HCT116 (cell line): ENCODE measurements at regions not wholly inside any gene's neighbourhood (a gene's known extent, or its start where the extent isn't known, plus 50 kb on each side); places are given as distances from the start of the nearest gene placed in this dataset.

Experiments
- ATAC-seq: fragments of 200-7000 bp; cut with Tn5 transposase; 2 replicates; pipeline ENCODE4 v1.9.1; 2020; ENCODE audit warnings: mild to moderate bottlenecking, moderate library complexity
- BruUV-seq: library from RNA; stranded (reverse); fragments of 400-500 nt; replicated peaks from 2 replicates; lab custom pipeline; 2021; lab: Mats Ljungman, UMichigan
- CTCF ChIA-PET: fragments of 300-600 bp; sonication (Branson Sonifier 250); formaldehyde crosslinking; loops from one replicate; lab custom pipeline; 2021; ENCODE audit warnings: antibody characterized with exemption; lab: Charles Lee
- POLR2A ChIA-PET: fragments of 300-600, 350-600 bp; sonication (Branson Sonifier 250); formaldehyde crosslinking; loops from one replicate; lab custom pipeline; 2021; ENCODE audit warnings: antibody characterized with exemption; lab: Charles Lee
- RAD21 ChIA-PET, 2 experiments: fragments of 300-600 bp; sonication (Branson Sonifier 250); formaldehyde crosslinking; loops; one replicate each; lab custom pipeline; 2023; ENCODE audit warnings: low total read pairs in 2 of 2; ENCODE audit not compliant: uncharacterized antibody in 2 of 2, unreplicated experiment in 2 of 2, low non-redundant PET in 1 of 2; lab: Charles Lee
- DNase-seq: peaks from one replicate; pipeline ENCODE4 v3.0.0-alpha.2; 2010; ENCODE audit warnings: low read depth, low spot score
- H2AFZ ChIP-seq: fragments of 200-600 bp; shearing (Covaris generic), sonication (generic); 2 replicates; pipeline ENCODE4 v1.6.1; 2017; ENCODE audit warnings: low read depth, mixed run types, mixed read lengths, antibody characterized with exemption, low read length; ENCODE audit not compliant: poor library complexity, severe bottlenecking
- H3K27ac ChIP-seq: 2 replicates; pipeline ENCODE4 v1.5.1; 2012; ENCODE audit warnings: low read depth, low read length
- H3K27me3 ChIP-seq: fragments of 200-600 bp; sonication (generic); 2 replicates; pipeline ENCODE4 v1.6.1; 2016; ENCODE audit warnings: mixed run types, low read length, mixed read lengths; ENCODE audit not compliant: insufficient read depth
- H3K36me3 ChIP-seq, 2 experiments: fragments of 200-500 bp in 1 of 2; fragments of 200-600 bp in 1 of 2; sonication (Bioruptor generic) in 1 of 2; sonication (generic) in 1 of 2; 2 replicates each; pipeline versions ENCODE4 v1.5.1 to v1.6.1; 2014 to 2016; ENCODE audit warnings: low read length in 2 of 2, inconsistent platforms in 1 of 2, mixed read lengths in 1 of 2, mixed run types in 1 of 2; ENCODE audit not compliant: insufficient read depth in 2 of 2, control insufficient read depth in 1 of 2
- H3K4me1 ChIP-seq, 2 experiments: fragments of 200-600 bp in 1 of 2; sonication (generic) in 1 of 2; 2 replicates each; pipeline versions ENCODE4 v1.5.1 to v1.6.1; 2012 to 2017; ENCODE audit warnings: low read length in 2 of 2, inconsistent platforms in 1 of 2, mild to moderate bottlenecking in 1 of 2, mixed read lengths in 1 of 2, mixed run types in 1 of 2, moderate library complexity in 1 of 2; ENCODE audit not compliant: insufficient read depth in 2 of 2, control insufficient read depth in 1 of 2
- H3K4me2 ChIP-seq: fragments of 200-600 bp; sonication (generic); 2 replicates; pipeline ENCODE4 v1.6.1; 2017; ENCODE audit warnings: mixed run types, low read length, mixed read lengths
- H3K4me3 ChIP-seq, 2 experiments: fragments of 200-600 bp in 1 of 2; sonication (generic) in 1 of 2; replicated peaks in 1 of 2; 2 replicates each; pipeline ENCODE4 v1.5.1; 2011 to 2016; ENCODE audit warnings: low read length in 2 of 2, control low read depth in 1 of 2, low read depth in 1 of 2, mild to moderate bottlenecking in 1 of 2, mixed read lengths in 1 of 2, mixed run types in 1 of 2
- H3K79me2 ChIP-seq: fragments of 200-600 bp; sonication (generic); 2 replicates; pipeline ENCODE4 v1.6.1; 2017; ENCODE audit warnings: mild to moderate bottlenecking, mixed run types, low read length, moderate library complexity, mixed read lengths; ENCODE audit not compliant: insufficient read depth
- H3K9ac ChIP-seq: fragments of 200-600 bp; sonication (generic); 2 replicates; pipeline ENCODE4 v1.6.1; 2016; ENCODE audit warnings: low read length, mixed read lengths
- H3K9me2 ChIP-seq: fragments of 200-600 bp; sonication (generic), shearing (Covaris generic); 2 replicates; pipeline ENCODE4 v1.6.1; 2017; ENCODE audit warnings: mixed run types, mild to moderate bottlenecking, moderate library complexity; ENCODE audit not compliant: insufficient read depth
- H3K9me3 ChIP-seq, 2 experiments: fragments of 200-500 bp in 1 of 2; fragments of 200-600 bp in 1 of 2; sonication (Bioruptor generic) in 1 of 2; sonication (generic) in 1 of 2; 2 replicates each; pipeline ENCODE4 v1.6.1; 2014 to 2017; ENCODE audit warnings: low read length in 2 of 2, mixed read lengths in 2 of 2, inconsistent platforms in 1 of 2, low read depth in 1 of 2, mild to moderate bottlenecking in 1 of 2, mixed run types in 1 of 2, moderate library complexity in 1 of 2; ENCODE audit not compliant: control insufficient read depth in 1 of 2, insufficient read depth in 1 of 2
- H4K20me1 ChIP-seq: fragments of 200-600 bp; sonication (generic), shearing (Covaris generic); 2 replicates; pipeline ENCODE4 v1.6.1; 2017; ENCODE audit warnings: mixed run types, mild to moderate bottlenecking, moderate library complexity; ENCODE audit not compliant: insufficient read depth
- CBX3 ChIP-seq: IDR thresholded peaks from 2 replicates; pipeline ENCODE4 v1.6.1; 2012; ENCODE audit warnings: low read depth
- CEBPB ChIP-seq: IDR thresholded peaks from 2 replicates; pipeline ENCODE4 v1.6.1; 2012; ENCODE audit warnings: low read depth
- ELF1 ChIP-seq: IDR thresholded peaks from 2 replicates; pipeline ENCODE4 v1.6.1; 2012; ENCODE audit warnings: low read depth, borderline replicate concordance
- EZH2 ChIP-seq: fragments of 200-600 bp; sonication (generic); IDR thresholded peaks from 2 replicates; pipeline ENCODE4 v1.6.1; 2017; ENCODE audit warnings: antibody characterized with exemption, mixed run types
- EZH2phosphoT487 ChIP-seq: fragments of 200-600 bp; IDR thresholded peaks from 2 replicates; pipeline ENCODE4 v1.6.1; 2018; ENCODE audit warnings: antibody characterized with exemption, borderline replicate concordance
- FOSL1 ChIP-seq: IDR thresholded peaks from 2 replicates; pipeline ENCODE4 v1.6.1; 2012; ENCODE audit warnings: low read depth
- JUND ChIP-seq: IDR thresholded peaks from 2 replicates; pipeline ENCODE4 v1.6.1; 2012
- POLR2A ChIP-seq: IDR thresholded peaks from 2 replicates; pipeline ENCODE4 v1.7.0; 2011; ENCODE audit warnings: borderline replicate concordance; ENCODE audit not compliant: insufficient read depth, insufficient read length; ENCODE audit errors: extremely low read depth
- POLR2AphosphoS5 ChIP-seq: IDR thresholded peaks from 2 replicates; pipeline ENCODE4 v1.6.1; 2011; ENCODE audit warnings: mild to moderate bottlenecking, low read depth, low read length, moderate library complexity
- RAD21 ChIP-seq: IDR thresholded peaks from 2 replicates; pipeline ENCODE4 v1.6.1; 2012; ENCODE audit warnings: low read depth, mild to moderate bottlenecking
- SIN3A ChIP-seq: IDR thresholded peaks from 2 replicates; pipeline ENCODE4 v1.6.1; 2012; ENCODE audit warnings: low read depth
- SRF ChIP-seq: IDR thresholded peaks from 2 replicates; pipeline ENCODE4 v1.6.1; 2012; ENCODE audit warnings: low read depth
- TCF7L2 ChIP-seq: IDR thresholded peaks from 2 replicates; pipeline ENCODE4 v1.7.0; 2011; ENCODE audit warnings: borderline replicate concordance, inconsistent platforms; ENCODE audit not compliant: insufficient read depth, insufficient read length; ENCODE audit errors: extremely low read depth
- YY1 ChIP-seq: IDR thresholded peaks from 2 replicates; pipeline ENCODE4 v1.6.1; 2011; ENCODE audit warnings: low read length, low read depth, moderate library complexity, mild to moderate bottlenecking; ENCODE audit not compliant: insufficient replicate concordance; ENCODE audit errors: extremely low read depth
- ZFX ChIP-seq: fragments of 450-650 bp; IDR thresholded peaks from 2 replicates; pipeline ENCODE4 v1.6.1; 2017
- ZNF274 ChIP-seq: fragments of 200-500 bp; sonication (Bioruptor generic); IDR thresholded peaks from 2 replicates; pipeline ENCODE4 v1.6.1; 2014; ENCODE audit warnings: mild to moderate bottlenecking, low read depth, low read length, inconsistent platforms
- intact Hi-C: fragments of 100-400 bp; cut with micrococcal nuclease; formaldehyde crosslinking; loops from 2 replicates; pipeline ENCODE4 v1.10.0; 2022
- TF ChIP-seq, protein P1 (sequence below): IDR thresholded peaks from 2 replicates; pipeline ENCODE4 v1.6.1; 2012
- TF ChIP-seq, protein P2 (sequence below): IDR thresholded peaks from 2 replicates; pipeline ENCODE4 v1.6.1; 2012
- TF ChIP-seq, protein P3 (sequence below): IDR thresholded peaks from 2 replicates; pipeline ENCODE4 v1.6.1; 2011; ENCODE audit warnings: mild to moderate bottlenecking, low read length, moderate library complexity; ENCODE audit not compliant: insufficient replicate concordance; ENCODE audit errors: extremely low read depth

DNA sequence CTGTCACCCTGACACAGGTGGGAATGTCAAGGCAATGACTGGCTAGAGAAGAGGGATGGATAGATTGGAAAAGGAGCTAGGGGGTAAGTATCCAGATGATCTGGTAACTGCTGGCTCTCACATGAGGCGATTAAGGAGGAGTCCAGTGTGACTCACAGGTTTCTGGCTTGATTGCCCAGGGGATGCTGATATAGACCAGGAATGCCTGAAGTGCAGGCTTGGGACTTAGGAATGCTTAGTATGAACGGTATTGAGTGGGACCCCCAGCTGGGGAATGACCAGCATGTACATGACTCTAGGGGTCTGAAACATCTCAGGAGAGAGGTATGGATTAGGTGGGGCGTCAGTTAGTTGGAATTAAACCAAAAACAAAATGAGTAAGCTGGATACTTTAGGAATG is 65.8 kb upstream of the PRPS1 start:
- ChIA-PET RAD21 (no interaction called here), CTCF (no interaction called here), POLR2A (no interaction called here)
- intact Hi-C loops, result no loop called here
- Histone ChIP-seq H2AFZ (no peak overlapping the region), H3K36me3 (no peaks in the 10 kb centered on the region), H3K4me3 (no peak overlapping the region), H3K27me3 (no peaks in the 10 kb centered on the region), H3K9me2 (no peaks in the 10 kb centered on the region), H3K4me2 (no peak overlapping the region), H3K79me2 (no peaks in the 10 kb centered on the region), H3K4me1 (peaks cover 3 to 7% of the 10 kb centered on the region in 2 experiments; a peak in 2 of 4 replicates), H4K20me1 (no peaks in the 10 kb centered on the region), H3K27ac (no peak overlapping the region), H3K9me3 (no peaks in the 10 kb centered on the region), H3K9ac (no peak overlapping the region)
- TF ChIP-seq EZH2phosphoT487 (no peak), JUND (no peak), POLR2A (no peak), RAD21 (no peak), SIN3A (no peak), FOSL1 (no peak), ZFX (no peak), SRF (no peak), POLR2AphosphoS5 (no peak), EZH2 (no peak), TCF7L2 (no peak), CEBPB (no peak), CBX3 (no peak), ZNF274 (no peak), ELF1 (no peak), YY1 (no peak)
- TF ChIP-seq, protein P1, sequence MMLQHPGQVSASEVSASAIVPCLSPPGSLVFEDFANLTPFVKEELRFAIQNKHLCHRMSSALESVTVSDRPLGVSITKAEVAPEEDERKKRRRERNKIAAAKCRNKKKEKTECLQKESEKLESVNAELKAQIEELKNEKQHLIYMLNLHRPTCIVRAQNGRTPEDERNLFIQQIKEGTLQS, result no peak
- TF ChIP-seq, protein P2, sequence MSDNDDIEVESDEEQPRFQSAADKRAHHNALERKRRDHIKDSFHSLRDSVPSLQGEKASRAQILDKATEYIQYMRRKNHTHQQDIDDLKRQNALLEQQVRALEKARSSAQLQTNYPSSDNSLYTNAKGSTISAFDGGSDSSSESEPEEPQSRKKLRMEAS, result no peak
- TF ChIP-seq, protein P3, sequence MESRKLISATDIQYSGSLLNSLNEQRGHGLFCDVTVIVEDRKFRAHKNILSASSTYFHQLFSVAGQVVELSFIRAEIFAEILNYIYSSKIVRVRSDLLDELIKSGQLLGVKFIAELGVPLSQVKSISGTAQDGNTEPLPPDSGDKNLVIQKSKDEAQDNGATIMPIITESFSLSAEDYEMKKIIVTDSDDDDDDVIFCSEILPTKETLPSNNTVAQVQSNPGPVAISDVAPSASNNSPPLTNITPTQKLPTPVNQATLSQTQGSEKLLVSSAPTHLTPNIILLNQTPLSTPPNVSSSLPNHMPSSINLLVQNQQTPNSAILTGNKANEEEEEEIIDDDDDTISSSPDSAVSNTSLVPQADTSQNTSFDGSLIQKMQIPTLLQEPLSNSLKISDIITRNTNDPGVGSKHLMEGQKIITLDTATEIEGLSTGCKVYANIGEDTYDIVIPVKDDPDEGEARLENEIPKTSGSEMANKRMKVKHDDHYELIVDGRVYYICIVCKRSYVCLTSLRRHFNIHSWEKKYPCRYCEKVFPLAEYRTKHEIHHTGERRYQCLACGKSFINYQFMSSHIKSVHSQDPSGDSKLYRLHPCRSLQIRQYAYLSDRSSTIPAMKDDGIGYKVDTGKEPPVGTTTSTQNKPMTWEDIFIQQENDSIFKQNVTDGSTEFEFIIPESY, result no peak
- DNase-seq (no peak), ATAC-seq (no peak)
- no TSS peak for BruUV-seq
